Lower lobe of right lung (tissue), 2 donors: ENCODE measurements at regions not wholly inside any gene's neighbourhood (a gene's known extent, or its start where the extent isn't known, plus 50 kb on each side); places are given as distances from the start of the nearest gene placed in this dataset.

Experiments
- ATAC-seq, 2 donors: fragments of 200-7000 bp; cut with Tn5 transposase; one replicate each; pipeline ENCODE4 v1.9.1; 2020 to 2022; ENCODE audit warnings: mild to moderate bottlenecking in 2 of 2, moderate library complexity in 2 of 2
- DNase-seq: peaks from one replicate; pipeline ENCODE4 v3.0.0-alpha.2; 2020
- H3K27ac ChIP-seq: fragments of 200-600 bp; one replicate; pipeline ENCODE4 v1.8.0; 2022
- H3K27me3 ChIP-seq: fragments of 200-600 bp; one replicate; pipeline ENCODE4 v1.8.0; 2022; ENCODE audit warnings: low read depth
- H3K36me3 ChIP-seq: fragments of 200-600 bp; one replicate; pipeline ENCODE4 v1.8.0; 2022; ENCODE audit warnings: mild to moderate bottlenecking
- H3K4me1 ChIP-seq: fragments of 200-600 bp; one replicate; pipeline ENCODE4 v1.8.0; 2022
- H3K4me3 ChIP-seq: fragments of 200-600 bp; one replicate; pipeline ENCODE4 v1.8.0; 2022; ENCODE audit warnings: mild to moderate bottlenecking
- H3K9me3 ChIP-seq: fragments of 200-600 bp; one replicate; pipeline ENCODE4 v1.8.0; 2022
- intact Hi-C: fragments of 100-400 bp; cut with DNase I; formaldehyde crosslinking; loops from one replicate; pipeline ENCODE4 v1.11.0; 2022
- TF ChIP-seq, protein P1 (sequence below): fragments of 200-600 bp; IDR thresholded peaks from one replicate; pipeline ENCODE4 v1.8.0; 2022; ENCODE audit warnings: antibody characterized with exemption, mild to moderate bottlenecking
- donor health status: DM: no; HTN: yes; CAD: no; lungs with severe emphysema.

DNA sequence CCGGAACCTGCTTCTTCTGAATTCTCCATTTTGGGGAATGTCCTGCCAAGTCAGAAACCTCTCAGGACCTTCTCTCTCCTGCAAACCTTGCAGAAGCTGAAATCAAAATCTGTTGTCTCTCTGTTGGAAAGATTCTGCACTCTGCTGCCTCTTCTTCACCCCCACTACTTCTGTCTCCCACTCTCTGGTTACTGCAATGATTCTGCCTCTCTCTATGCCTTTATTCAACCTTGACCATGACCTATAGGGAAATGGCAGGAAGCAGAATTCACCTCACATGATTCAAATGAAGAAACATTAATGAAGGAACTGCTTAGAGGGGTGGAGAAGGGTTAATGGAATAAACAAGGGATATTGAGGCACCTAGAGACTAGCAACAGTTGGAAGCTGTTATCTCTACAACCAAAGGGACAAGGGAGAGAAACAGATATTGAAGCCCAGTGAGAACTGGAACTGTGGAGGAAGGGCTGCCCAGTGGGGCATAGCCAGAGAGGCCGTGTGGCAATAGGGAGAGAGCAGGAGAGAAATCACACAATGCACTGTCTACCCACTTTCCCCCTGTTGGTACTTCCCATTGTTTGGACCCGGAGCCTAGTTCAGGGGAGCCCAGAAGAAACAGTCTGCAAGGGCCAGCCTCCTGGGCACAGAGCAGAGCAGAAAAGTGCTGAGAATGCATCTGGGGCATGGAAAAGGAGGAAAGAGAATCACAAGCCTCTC, 76.1 kb upstream of the JUN start:
- no peaks in the 10 kb centered on the region for H3K9me3 ChIP-seq
- TF ChIP-seq, protein P1, sequence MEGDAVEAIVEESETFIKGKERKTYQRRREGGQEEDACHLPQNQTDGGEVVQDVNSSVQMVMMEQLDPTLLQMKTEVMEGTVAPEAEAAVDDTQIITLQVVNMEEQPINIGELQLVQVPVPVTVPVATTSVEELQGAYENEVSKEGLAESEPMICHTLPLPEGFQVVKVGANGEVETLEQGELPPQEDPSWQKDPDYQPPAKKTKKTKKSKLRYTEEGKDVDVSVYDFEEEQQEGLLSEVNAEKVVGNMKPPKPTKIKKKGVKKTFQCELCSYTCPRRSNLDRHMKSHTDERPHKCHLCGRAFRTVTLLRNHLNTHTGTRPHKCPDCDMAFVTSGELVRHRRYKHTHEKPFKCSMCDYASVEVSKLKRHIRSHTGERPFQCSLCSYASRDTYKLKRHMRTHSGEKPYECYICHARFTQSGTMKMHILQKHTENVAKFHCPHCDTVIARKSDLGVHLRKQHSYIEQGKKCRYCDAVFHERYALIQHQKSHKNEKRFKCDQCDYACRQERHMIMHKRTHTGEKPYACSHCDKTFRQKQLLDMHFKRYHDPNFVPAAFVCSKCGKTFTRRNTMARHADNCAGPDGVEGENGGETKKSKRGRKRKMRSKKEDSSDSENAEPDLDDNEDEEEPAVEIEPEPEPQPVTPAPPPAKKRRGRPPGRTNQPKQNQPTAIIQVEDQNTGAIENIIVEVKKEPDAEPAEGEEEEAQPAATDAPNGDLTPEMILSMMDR, result no peak
- intact Hi-C loops, result no loop called here
- H3K36me3 ChIP-seq, result no peaks in the 10 kb centered on the region
- H3K27me3 ChIP-seq, result no peaks in the 10 kb centered on the region
- no peak for DNase-seq
- ATAC-seq, result no peak
- no peak overlapping the region for H3K4me3 ChIP-seq
- H3K4me1 ChIP-seq, result peaks cover 25% of the 10 kb centered on the region
- H3K27ac ChIP-seq, result no peak overlapping the region

- peaks cover 14% of the 10 kb centered on the region for H3K4me1 ChIP-seq
- TF ChIP-seq, protein P1, result no peak
- DNase-seq, result no peak
- ATAC-seq, result no peak
- no peaks in the 10 kb centered on the region for H3K9me3 ChIP-seq
- H3K27me3 ChIP-seq, result no peaks in the 10 kb centered on the region
- no peak overlapping the region for H3K4me3 ChIP-seq
- H3K36me3 ChIP-seq, result no peaks in the 10 kb centered on the region
- intact Hi-C loops, result no loop called here
- H3K27ac ChIP-seq, result no peak overlapping the region
Measured at GRCh38 chr1:58861076-58861475, 77.2 kb upstream of the JUN start.

DNA sequence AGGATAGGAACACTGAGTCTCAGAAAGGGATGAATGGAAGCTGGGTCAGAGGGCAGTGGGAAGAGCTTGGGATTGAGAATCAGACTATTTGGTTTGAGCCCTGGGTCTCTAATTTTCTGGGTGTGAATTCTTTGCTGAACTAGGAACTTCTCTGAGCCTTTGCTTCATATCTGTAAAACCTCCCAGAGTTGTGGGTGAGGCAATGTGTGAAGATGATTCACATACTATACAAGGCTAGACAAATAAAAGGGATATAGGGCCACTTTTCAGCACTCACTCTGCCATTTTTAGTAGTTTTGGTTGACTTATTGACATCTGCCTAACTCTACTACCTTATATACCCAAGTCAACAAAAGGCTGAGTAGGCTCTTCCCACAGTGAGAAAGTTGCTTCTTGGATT, 77.7 kb upstream of the JUN start:
- no peak overlapping the region for H3K27ac ChIP-seq
- H3K36me3 ChIP-seq, result no peaks in the 10 kb centered on the region
- no peaks in the 10 kb centered on the region for H3K27me3 ChIP-seq
- peaks cover 14% of the 10 kb centered on the region for H3K4me1 ChIP-seq
- intact Hi-C loops, result no loop called here
- H3K9me3 ChIP-seq, result no peaks in the 10 kb centered on the region
- TF ChIP-seq, protein P1, result no peak
- no peak overlapping the region for H3K4me3 ChIP-seq
- DNase-seq (no peak), ATAC-seq (no peak)

- H3K9me3 ChIP-seq, result no peaks in the 10 kb centered on the region
- no peak for DNase-seq
- TF ChIP-seq, protein P1, result no peak
- H3K36me3 ChIP-seq, result no peaks in the 10 kb centered on the region
- H3K27ac ChIP-seq, result no peak overlapping the region
- H3K27me3 ChIP-seq, result no peaks in the 10 kb centered on the region
- peaks cover 9% of the 10 kb centered on the region for H3K4me1 ChIP-seq
- no peak overlapping the region for H3K4me3 ChIP-seq
- intact Hi-C loops, result no loop called here
- no peak for ATAC-seq
Measured at GRCh38 chr1:58862728-58863385, 79.0 kb upstream of the JUN start.

DNA sequence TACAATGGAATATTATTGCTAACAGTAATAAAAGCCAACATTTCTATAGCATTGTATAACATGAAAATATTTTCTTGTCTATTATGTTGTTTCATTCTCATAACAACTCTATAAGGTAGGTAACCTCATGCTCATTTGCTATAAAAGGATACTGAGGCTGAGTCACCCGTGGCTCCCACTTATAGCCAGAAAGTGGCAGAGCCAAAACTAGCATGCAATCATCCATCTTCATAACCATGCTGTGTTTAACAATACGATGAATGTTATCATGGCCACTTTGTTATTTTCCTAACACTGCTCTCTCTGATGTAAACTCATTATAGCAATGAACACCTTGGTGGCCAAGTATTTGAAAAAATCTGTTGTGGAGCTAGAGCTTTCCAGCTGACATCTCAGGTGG, 80.8 kb upstream of the JUN start:
- ATAC-seq (no peak), DNase-seq (no peak)
- TF ChIP-seq, protein P1, result no peak
- H3K27ac ChIP-seq, result no peak overlapping the region
- H3K27me3 ChIP-seq, result no peaks in the 10 kb centered on the region
- no peak overlapping the region for H3K4me3 ChIP-seq
- no peaks in the 10 kb centered on the region for H3K9me3 ChIP-seq
- no peaks in the 10 kb centered on the region for H3K4me1 ChIP-seq
- H3K36me3 ChIP-seq, result no peaks in the 10 kb centered on the region
- intact Hi-C loops, result no loop called here
